SK-N-SH (cell line): ENCODE measurements at regions not wholly inside any gene's neighbourhood (a gene's known extent, or its start where the extent isn't known, plus 50 kb on each side); places are given as distances from the start of the nearest gene placed in this dataset.

ENCODE experiments used
- CTCF ChIA-PET: fragments of 300-600, 350-600 bp; formaldehyde crosslinking; extraction: SDS; loops from one replicate; lab custom pipeline; 2021; lab: Yijun Ruan, JAX
- POLR2A ChIA-PET: fragments of 350-600 bp; sonication (Branson Sonifier 250); formaldehyde crosslinking; extraction: SDS; loops from one replicate; lab custom pipeline; 2020; ENCODE audit warnings: antibody characterized with exemption, inconsistent platforms; lab: Yijun Ruan, JAX
- DNase-seq: peaks from one replicate; pipeline ENCODE4 v3.0.0; 2012
- H2AFZ ChIP-seq: fragments of 200-600 bp; sonication (generic); 2 replicates; pipeline ENCODE4 v1.8.1; 2016; ENCODE audit warnings: antibody characterized with exemption, mild to moderate bottlenecking, low read depth
- H3F3A ChIP-seq: fragments of 200-600 bp; sonication (generic); replicated peaks from 2 replicates; pipeline ENCODE3; 2016; ENCODE audit warnings: antibody characterized with exemption, mild to moderate bottlenecking; ENCODE audit not compliant: insufficient read depth
- H3K27ac ChIP-seq, 2 experiments: fragments of 200-500 bp in 1 of 2; fragments of 200-600 bp in 1 of 2; sonication (Bioruptor generic) in 1 of 2; sonication (generic), shearing (Covaris generic) in 1 of 2; 2 replicates each; pipeline versions ENCODE4 v1.5.1 to v1.6.1; 2014 to 2016; ENCODE audit warnings: low read depth in 2 of 2, inconsistent platforms in 1 of 2, low read length in 1 of 2, mild to moderate bottlenecking in 1 of 2, mixed read lengths in 1 of 2
- H3K27me3 ChIP-seq: fragments of 200-600 bp; sonication (generic), shearing (Covaris generic); 2 replicates; pipeline ENCODE4 v1.6.1; 2016; ENCODE audit warnings: mixed run types; ENCODE audit not compliant: insufficient read depth
- H3K36me3 ChIP-seq, 2 experiments: fragments of 200-500 bp in 1 of 2; fragments of 200-600 bp in 1 of 2; sonication (Bioruptor generic) in 1 of 2; sonication (generic) in 1 of 2; replicated peaks in 1 of 2; 2 replicates each; pipeline versions ENCODE3 to v1.5.1; 2014 to 2016; ENCODE audit warnings: low read length in 1 of 2, mild to moderate bottlenecking in 1 of 2; ENCODE audit not compliant: insufficient read depth in 2 of 2, control insufficient read depth in 1 of 2
- H3K4me1 ChIP-seq, 2 experiments: fragments of 200-500 bp in 1 of 2; fragments of 200-600 bp in 1 of 2; sonication (Bioruptor generic) in 1 of 2; sonication (generic), shearing (Covaris generic) in 1 of 2; 2 replicates each; pipeline versions ENCODE4 v1.5.1 to v1.6.1; 2014 to 2016; ENCODE audit warnings: low read depth in 1 of 2, low read length in 1 of 2, mixed run types in 1 of 2; ENCODE audit not compliant: insufficient read depth in 2 of 2, control insufficient read depth in 1 of 2
- H3K4me2 ChIP-seq: fragments of 200-600 bp; sonication (generic), shearing (Covaris generic); 2 replicates; pipeline ENCODE4 v1.6.1; 2017; ENCODE audit warnings: mixed run types
- H3K4me3 ChIP-seq, 2 experiments: fragments of 200-500 bp in 1 of 2; fragments of 200-600 bp in 1 of 2; sonication (Bioruptor generic) in 1 of 2; sonication (generic), shearing (Covaris generic) in 1 of 2; 2 replicates each; pipeline versions ENCODE4 v1.5.1 to v1.8.1; 2014 to 2016; ENCODE audit warnings: low read depth in 2 of 2, inconsistent platforms in 1 of 2, low read length in 1 of 2, mild to moderate bottlenecking in 1 of 2, mixed read lengths in 1 of 2, moderate library complexity in 1 of 2
- H3K79me2 ChIP-seq: fragments of 200-600 bp; sonication (generic); 2 replicates; pipeline ENCODE4 v1.8.1; 2017; ENCODE audit warnings: mild to moderate bottlenecking; ENCODE audit not compliant: insufficient read depth
- H3K9ac ChIP-seq: fragments of 200-600 bp; sonication (generic); 2 replicates; pipeline ENCODE4 v1.6.1; 2017; ENCODE audit warnings: mixed run types
- H3K9me2 ChIP-seq: fragments of 200-600 bp; sonication (generic); 2 replicates; pipeline ENCODE4 v1.6.1; 2017; ENCODE audit warnings: mixed run types
- H3K9me3 ChIP-seq: fragments of 200-600 bp; sonication (generic); 2 replicates; pipeline ENCODE4 v1.6.1; 2017; ENCODE audit warnings: mixed run types, mild to moderate bottlenecking, moderate library complexity
- H4K20me1 ChIP-seq: fragments of 200-600 bp; sonication (generic); 2 replicates; pipeline ENCODE4 v1.6.1; 2017; ENCODE audit warnings: mild to moderate bottlenecking, mixed run types; ENCODE audit not compliant: insufficient read depth
- ELF1 ChIP-seq: IDR thresholded peaks from 2 replicates; pipeline ENCODE4 v1.4.0; 2012
- FOXJ3 ChIP-seq: sonication (generic); formaldehyde crosslinking; IDR thresholded peaks from 2 replicates; pipeline ENCODE4 v1.5.1; 2020; ENCODE audit warnings: mild to moderate bottlenecking, missing genetic modification reagents
- FOXM1 ChIP-seq: IDR thresholded peaks from 2 replicates; pipeline ENCODE4 v1.4.0; 2012; ENCODE audit warnings: low read depth, mild to moderate bottlenecking
- MEF2A ChIP-seq: IDR thresholded peaks from 2 replicates; pipeline ENCODE4 v1.4.0; 2012; ENCODE audit warnings: low read depth, borderline replicate concordance
- MXI1 ChIP-seq: IDR thresholded peaks from 2 replicates; pipeline ENCODE4 v1.6.1; 2012; ENCODE audit warnings: mild to moderate bottlenecking, low read depth, low read length, improper control_type of control experiment
- NFIC ChIP-seq: IDR thresholded peaks from 2 replicates; pipeline ENCODE4 v1.4.0; 2012; ENCODE audit warnings: borderline replicate concordance
- POLR2AphosphoS5 ChIP-seq: IDR thresholded peaks from 2 replicates; pipeline ENCODE4 v1.6.1; 2012; ENCODE audit warnings: low read depth, low read length
- RFX5 ChIP-seq: IDR thresholded peaks from 2 replicates; pipeline ENCODE4 v1.6.1; 2012; ENCODE audit warnings: mild to moderate bottlenecking, improper control_type of control experiment, low read length
- RXRA ChIP-seq: IDR thresholded peaks from 2 replicates; pipeline ENCODE4 v1.4.0; 2012; ENCODE audit warnings: low read depth, mild to moderate bottlenecking, borderline replicate concordance
- SMC3 ChIP-seq: IDR thresholded peaks from 2 replicates; pipeline ENCODE4 v1.6.1; 2012; ENCODE audit warnings: low read depth, low read length, improper control_type of control experiment
- TCF12 ChIP-seq: IDR thresholded peaks from 2 replicates; pipeline ENCODE4 v1.4.0; 2012
- WGBS: methylation state at CpG from one replicate; pipeline ENCODE4 v1.1.6; 2017; ENCODE audit warnings: low lambda C conversion rate; 5-methylcytosine and 5-hydroxymethylcytosine counted together
- TF ChIP-seq, protein P1 (sequence below): fragments of 150-350 bp; IDR thresholded peaks from 2 replicates; pipeline ENCODE4 v1.6.1; 2017; ENCODE audit warnings: antibody characterized with exemption, low read length, low read depth, borderline replicate concordance
- TF ChIP-seq, protein P2 (sequence below): IDR thresholded peaks from 2 replicates; pipeline ENCODE4 v1.4.0; 2012; ENCODE audit warnings: low read depth, borderline replicate concordance
- TF ChIP-seq, protein P3 (sequence below): IDR thresholded peaks from 2 replicates; pipeline ENCODE4 v1.6.1; 2012; ENCODE audit warnings: mild to moderate bottlenecking, low read depth, low read length, moderate library complexity
- TF ChIP-seq, protein P4 (sequence below): fragments of 150-350 bp; IDR thresholded peaks from 2 replicates; pipeline ENCODE4 v1.6.1; 2016; ENCODE audit warnings: mild to moderate bottlenecking, low read depth, low read length
- TF ChIP-seq, protein P5 (sequence below): IDR thresholded peaks from 2 replicates; pipeline ENCODE4; 2012

DNA sequence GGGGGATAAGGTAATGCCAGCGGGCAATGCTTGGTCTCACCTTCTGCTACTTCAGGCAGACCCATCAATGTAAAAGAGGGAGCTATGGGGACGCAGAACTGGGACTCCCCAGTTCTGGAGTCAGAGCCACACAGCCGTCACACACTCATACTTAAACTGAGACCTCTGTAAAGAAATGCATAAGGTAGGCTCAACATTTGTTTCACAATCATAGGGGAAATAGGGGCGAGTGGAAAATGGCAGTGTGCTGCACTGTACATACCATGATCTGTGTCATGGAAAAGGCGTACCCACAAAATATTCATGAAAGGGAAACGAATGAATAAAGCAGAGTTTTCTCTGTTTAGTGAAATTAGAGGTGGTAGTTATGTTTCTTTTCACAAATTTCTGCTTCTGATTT, 318.0 kb upstream of the NPVF start:
- no peak for DNase-seq
- Histone ChIP-seq H3K9me3 (no peaks in the 10 kb centered on the region), H3K4me2 (no peak overlapping the region), H3K4me3 (no peak overlapping the region), H3F3A (no peaks in the 10 kb centered on the region), H2AFZ (no peak overlapping the region), H3K9ac (no peak overlapping the region), H3K36me3 (no peaks in the 10 kb centered on the region), H4K20me1 (no peaks in the 10 kb centered on the region), H3K4me1 (peaks cover 0 to 15% of the 10 kb centered on the region in 2 experiments; a peak in 1 of 4 replicates), H3K79me2 (no peaks in the 10 kb centered on the region), H3K27me3 (no peaks in the 10 kb centered on the region), H3K27ac (no peak overlapping the region), H3K9me2 (no peaks in the 10 kb centered on the region)
- no peak for TF ChIP-seq MXI1
- no peak for TF ChIP-seq FOXM1
- TF ChIP-seq, protein P1, sequence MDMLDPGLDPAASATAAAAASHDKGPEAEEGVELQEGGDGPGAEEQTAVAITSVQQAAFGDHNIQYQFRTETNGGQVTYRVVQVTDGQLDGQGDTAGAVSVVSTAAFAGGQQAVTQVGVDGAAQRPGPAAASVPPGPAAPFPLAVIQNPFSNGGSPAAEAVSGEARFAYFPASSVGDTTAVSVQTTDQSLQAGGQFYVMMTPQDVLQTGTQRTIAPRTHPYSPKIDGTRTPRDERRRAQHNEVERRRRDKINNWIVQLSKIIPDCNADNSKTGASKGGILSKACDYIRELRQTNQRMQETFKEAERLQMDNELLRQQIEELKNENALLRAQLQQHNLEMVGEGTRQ, result no peak
- no peak for TF ChIP-seq POLR2AphosphoS5
- no peak for TF ChIP-seq TCF12
- TF ChIP-seq, protein P2, sequence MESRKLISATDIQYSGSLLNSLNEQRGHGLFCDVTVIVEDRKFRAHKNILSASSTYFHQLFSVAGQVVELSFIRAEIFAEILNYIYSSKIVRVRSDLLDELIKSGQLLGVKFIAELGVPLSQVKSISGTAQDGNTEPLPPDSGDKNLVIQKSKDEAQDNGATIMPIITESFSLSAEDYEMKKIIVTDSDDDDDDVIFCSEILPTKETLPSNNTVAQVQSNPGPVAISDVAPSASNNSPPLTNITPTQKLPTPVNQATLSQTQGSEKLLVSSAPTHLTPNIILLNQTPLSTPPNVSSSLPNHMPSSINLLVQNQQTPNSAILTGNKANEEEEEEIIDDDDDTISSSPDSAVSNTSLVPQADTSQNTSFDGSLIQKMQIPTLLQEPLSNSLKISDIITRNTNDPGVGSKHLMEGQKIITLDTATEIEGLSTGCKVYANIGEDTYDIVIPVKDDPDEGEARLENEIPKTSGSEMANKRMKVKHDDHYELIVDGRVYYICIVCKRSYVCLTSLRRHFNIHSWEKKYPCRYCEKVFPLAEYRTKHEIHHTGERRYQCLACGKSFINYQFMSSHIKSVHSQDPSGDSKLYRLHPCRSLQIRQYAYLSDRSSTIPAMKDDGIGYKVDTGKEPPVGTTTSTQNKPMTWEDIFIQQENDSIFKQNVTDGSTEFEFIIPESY, result no peak
- TF ChIP-seq FOXJ3 (CRISPR knock-in tag), result no peak
- TF ChIP-seq NFIC, result no peak
- no peak for TF ChIP-seq RFX5
- no peak for TF ChIP-seq RXRA
- CTCF ChIA-PET, result interaction anchor here (0.9 to 11.7 kb wide), 7 partner anchors 12 to 306 kb away, joined by 3 to 110 read pairs (median 9); no protein-coding TSS in a partner anchor
- 33% methylated on average over 6 of the region's 6 CpGs for WGBS
- POLR2A ChIA-PET, result no interaction called here

DNA sequence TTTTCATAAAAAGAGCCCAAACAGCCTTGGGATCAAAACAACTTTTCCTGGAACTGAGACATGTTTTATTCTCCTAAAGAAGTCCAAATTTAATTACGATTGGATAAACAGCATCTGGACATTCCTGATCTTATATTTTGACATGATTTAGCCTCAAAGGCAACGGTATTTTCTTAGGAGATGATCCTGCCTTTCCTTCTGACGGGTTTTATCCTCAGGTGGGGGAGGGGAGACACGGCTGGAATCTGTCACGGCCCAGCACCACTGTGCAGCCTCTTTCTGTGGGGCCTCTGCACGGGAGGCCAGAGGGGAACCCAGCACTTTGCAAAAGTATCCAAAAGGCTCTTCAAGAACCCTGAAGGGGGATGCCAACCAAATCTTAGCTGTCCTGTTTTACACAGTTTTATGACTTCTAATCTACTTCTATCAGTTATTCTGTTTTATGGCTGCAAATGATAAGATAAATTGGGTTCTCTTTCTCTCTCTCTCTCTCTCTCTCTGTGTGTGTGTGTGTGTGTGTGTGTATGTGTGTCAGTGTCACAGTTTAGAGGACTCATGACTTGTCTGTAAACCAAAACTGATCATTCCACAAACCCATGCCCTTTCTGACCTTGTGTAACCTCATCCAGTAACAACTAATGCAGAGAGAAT, 321.1 kb upstream of the NPVF start:
- no peak overlapping the region for H3K27ac ChIP-seq
- H3K27me3 ChIP-seq, result no peaks in the 10 kb centered on the region
- ChIA-PET CTCF (interaction anchor here (1.3 to 11.7 kb wide), 2 partner anchors 15 to 158 kb away, joined by 4 to 110 read pairs; no protein-coding TSS in a partner anchor), POLR2A (no interaction called here)
- no peaks in the 10 kb centered on the region for H3K9me2 ChIP-seq
- no peak overlapping the region for H2AFZ ChIP-seq
- H3F3A ChIP-seq, result no peaks in the 10 kb centered on the region
- H3K9me3 ChIP-seq, result no peaks in the 10 kb centered on the region
- H3K79me2 ChIP-seq, result no peaks in the 10 kb centered on the region
- H4K20me1 ChIP-seq, result no peaks in the 10 kb centered on the region
- H3K9ac ChIP-seq, result no peak overlapping the region
- H3K4me1 ChIP-seq, result peaks cover 0 to 15% of the 10 kb centered on the region in 2 experiments; a peak in 1 of 4 replicates
- H3K36me3 ChIP-seq, result no peaks in the 10 kb centered on the region
- no peak for DNase-seq
- no peak overlapping the region for H3K4me3 ChIP-seq
- H3K4me2 ChIP-seq, result no peak overlapping the region
- 18% methylated on average over 6 of the region's 6 CpGs for WGBS
- no peak for TF ChIP-seq SMC3
- no peak for TF ChIP-seq MEF2A
- TF ChIP-seq, protein P3, sequence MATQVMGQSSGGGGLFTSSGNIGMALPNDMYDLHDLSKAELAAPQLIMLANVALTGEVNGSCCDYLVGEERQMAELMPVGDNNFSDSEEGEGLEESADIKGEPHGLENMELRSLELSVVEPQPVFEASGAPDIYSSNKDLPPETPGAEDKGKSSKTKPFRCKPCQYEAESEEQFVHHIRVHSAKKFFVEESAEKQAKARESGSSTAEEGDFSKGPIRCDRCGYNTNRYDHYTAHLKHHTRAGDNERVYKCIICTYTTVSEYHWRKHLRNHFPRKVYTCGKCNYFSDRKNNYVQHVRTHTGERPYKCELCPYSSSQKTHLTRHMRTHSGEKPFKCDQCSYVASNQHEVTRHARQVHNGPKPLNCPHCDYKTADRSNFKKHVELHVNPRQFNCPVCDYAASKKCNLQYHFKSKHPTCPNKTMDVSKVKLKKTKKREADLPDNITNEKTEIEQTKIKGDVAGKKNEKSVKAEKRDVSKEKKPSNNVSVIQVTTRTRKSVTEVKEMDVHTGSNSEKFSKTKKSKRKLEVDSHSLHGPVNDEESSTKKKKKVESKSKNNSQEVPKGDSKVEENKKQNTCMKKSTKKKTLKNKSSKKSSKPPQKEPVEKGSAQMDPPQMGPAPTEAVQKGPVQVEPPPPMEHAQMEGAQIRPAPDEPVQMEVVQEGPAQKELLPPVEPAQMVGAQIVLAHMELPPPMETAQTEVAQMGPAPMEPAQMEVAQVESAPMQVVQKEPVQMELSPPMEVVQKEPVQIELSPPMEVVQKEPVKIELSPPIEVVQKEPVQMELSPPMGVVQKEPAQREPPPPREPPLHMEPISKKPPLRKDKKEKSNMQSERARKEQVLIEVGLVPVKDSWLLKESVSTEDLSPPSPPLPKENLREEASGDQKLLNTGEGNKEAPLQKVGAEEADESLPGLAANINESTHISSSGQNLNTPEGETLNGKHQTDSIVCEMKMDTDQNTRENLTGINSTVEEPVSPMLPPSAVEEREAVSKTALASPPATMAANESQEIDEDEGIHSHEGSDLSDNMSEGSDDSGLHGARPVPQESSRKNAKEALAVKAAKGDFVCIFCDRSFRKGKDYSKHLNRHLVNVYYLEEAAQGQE, result no peak
- TF ChIP-seq RXRA, result no peak
- TF ChIP-seq, protein P4, sequence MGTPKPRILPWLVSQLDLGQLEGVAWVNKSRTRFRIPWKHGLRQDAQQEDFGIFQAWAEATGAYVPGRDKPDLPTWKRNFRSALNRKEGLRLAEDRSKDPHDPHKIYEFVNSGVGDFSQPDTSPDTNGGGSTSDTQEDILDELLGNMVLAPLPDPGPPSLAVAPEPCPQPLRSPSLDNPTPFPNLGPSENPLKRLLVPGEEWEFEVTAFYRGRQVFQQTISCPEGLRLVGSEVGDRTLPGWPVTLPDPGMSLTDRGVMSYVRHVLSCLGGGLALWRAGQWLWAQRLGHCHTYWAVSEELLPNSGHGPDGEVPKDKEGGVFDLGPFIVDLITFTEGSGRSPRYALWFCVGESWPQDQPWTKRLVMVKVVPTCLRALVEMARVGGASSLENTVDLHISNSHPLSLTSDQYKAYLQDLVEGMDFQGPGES, result no peak
- TF ChIP-seq, protein P2, result no peak
- TF ChIP-seq, protein P5, sequence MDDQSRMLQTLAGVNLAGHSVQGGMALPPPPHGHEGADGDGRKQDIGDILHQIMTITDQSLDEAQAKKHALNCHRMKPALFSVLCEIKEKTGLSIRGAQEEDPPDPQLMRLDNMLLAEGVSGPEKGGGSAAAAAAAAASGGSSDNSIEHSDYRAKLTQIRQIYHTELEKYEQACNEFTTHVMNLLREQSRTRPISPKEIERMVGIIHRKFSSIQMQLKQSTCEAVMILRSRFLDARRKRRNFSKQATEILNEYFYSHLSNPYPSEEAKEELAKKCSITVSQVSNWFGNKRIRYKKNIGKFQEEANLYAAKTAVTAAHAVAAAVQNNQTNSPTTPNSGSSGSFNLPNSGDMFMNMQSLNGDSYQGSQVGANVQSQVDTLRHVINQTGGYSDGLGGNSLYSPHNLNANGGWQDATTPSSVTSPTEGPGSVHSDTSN, result no peak
- no peak for TF ChIP-seq FOXM1
- TF ChIP-seq ELF1, result no peak
